ENCODE measurements at regions not wholly inside any gene's neighbourhood (a gene's known extent, or its start where the extent isn't known, plus 50 kb on each side); places are given as distances from the start of the nearest gene placed in this dataset.

- POLR2A ChIA-PET = no interaction called here
- no peaks in the 10 kb centered on the region for H4K20me1 ChIP-seq (replicated peaks; ENCODE audit: control insufficient read depth, extremely low read depth, insufficient read depth, low read length)
- H3K4me3 ChIP-seq (replicated peaks in 1 of 3; ENCODE audit: insufficient read depth in 1 of 3, low read depth in 1 of 3, low read length in 3 of 3) = no peak overlapping the region
- H3K27me3 ChIP-seq (ENCODE audit: control insufficient read depth in 2 of 2, insufficient read depth in 2 of 2, low read length in 2 of 2) = peaks cover 0 to 3% of the 10 kb centered on the region in 2 experiments
- H3K79me2 ChIP-seq (ENCODE audit: control insufficient read depth, insufficient read depth, low read length) = no peaks in the 10 kb centered on the region
- DNase-seq (ENCODE audit: low read depth, low spot score) (no peak), FAIRE-seq (no peak)
- H3K4me1 ChIP-seq (ENCODE audit: control insufficient read depth, extremely low read depth, insufficient read depth, low read length) = no peaks in the 10 kb centered on the region
- H2AFZ ChIP-seq (ENCODE audit: low read depth, low read length) = peak overlapping the region; percentile 77
- dilution Hi-C loops (cut with MboI; ENCODE audit: extremely low pct_ligation_motif_present, low sequenced_read_pairs) = no loop called here
- intact Hi-C loops (cut with micrococcal nuclease) = loop anchor here (1.0 kb wide), 1 partner anchor 14 kb away; no protein-coding TSS in a partner anchor
- H3K9me3 ChIP-seq (replicated peaks; ENCODE audit: control insufficient read depth, insufficient read depth, low read length) = no peaks in the 10 kb centered on the region
- no peak overlapping the region for H3K9ac ChIP-seq (replicated peaks; ENCODE audit: extremely low read depth, insufficient read depth, low read length)
- H3K36me3 ChIP-seq (ENCODE audit: control insufficient read depth in 2 of 2, extremely low read depth in 1 of 2, insufficient read depth in 2 of 2, low read length in 2 of 2) = no peaks in the 10 kb centered on the region
- H3K27ac ChIP-seq (ENCODE audit: insufficient read depth, low read depth, low read length) = no peak overlapping the region
- CTCF ChIA-PET = interaction anchor here (0.8 to 1.0 kb wide), 3 partner anchors 8 to 49 kb away, joined by 3 to 6 read pairs (median 3); no protein-coding TSS in a partner anchor
- TF ChIP-seq MYC (IDR thresholded peaks at IDR 0.05; ENCODE audit: low read depth, low read length) = no peak
- TF ChIP-seq, protein P1, sequence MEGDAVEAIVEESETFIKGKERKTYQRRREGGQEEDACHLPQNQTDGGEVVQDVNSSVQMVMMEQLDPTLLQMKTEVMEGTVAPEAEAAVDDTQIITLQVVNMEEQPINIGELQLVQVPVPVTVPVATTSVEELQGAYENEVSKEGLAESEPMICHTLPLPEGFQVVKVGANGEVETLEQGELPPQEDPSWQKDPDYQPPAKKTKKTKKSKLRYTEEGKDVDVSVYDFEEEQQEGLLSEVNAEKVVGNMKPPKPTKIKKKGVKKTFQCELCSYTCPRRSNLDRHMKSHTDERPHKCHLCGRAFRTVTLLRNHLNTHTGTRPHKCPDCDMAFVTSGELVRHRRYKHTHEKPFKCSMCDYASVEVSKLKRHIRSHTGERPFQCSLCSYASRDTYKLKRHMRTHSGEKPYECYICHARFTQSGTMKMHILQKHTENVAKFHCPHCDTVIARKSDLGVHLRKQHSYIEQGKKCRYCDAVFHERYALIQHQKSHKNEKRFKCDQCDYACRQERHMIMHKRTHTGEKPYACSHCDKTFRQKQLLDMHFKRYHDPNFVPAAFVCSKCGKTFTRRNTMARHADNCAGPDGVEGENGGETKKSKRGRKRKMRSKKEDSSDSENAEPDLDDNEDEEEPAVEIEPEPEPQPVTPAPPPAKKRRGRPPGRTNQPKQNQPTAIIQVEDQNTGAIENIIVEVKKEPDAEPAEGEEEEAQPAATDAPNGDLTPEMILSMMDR (IDR thresholded peaks at IDR 0.05; ENCODE audit: extremely low read depth in 1 of 2, insufficient read depth in 1 of 2, low read depth in 1 of 2, low read length in 2 of 2) = no peak
- no peak for TF ChIP-seq EZH2 (IDR thresholded peaks at IDR 0.05; ENCODE audit: borderline replicate concordance, low read depth, low read length, severe bottlenecking)
- TF ChIP-seq, protein P2, sequence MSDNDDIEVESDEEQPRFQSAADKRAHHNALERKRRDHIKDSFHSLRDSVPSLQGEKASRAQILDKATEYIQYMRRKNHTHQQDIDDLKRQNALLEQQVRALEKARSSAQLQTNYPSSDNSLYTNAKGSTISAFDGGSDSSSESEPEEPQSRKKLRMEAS (IDR thresholded peaks at IDR 0.05; ENCODE audit: insufficient read depth, insufficient read length) = no peak
- no peak for TF ChIP-seq JUN (IDR thresholded peaks at IDR 0.05; ENCODE audit: borderline replicate concordance, insufficient read depth, insufficient read length, low read depth)
- no peak for TF ChIP-seq GATA2 (IDR thresholded peaks at IDR 0.05; ENCODE audit: insufficient read depth, insufficient read length, low read depth, low read length)
- no peak for TF ChIP-seq POLR2AphosphoS5 (IDR thresholded peaks at IDR 0.05; ENCODE audit: insufficient read depth, low read depth, low read length)
- no peak for TF ChIP-seq FOS (IDR thresholded peaks at IDR 0.05; ENCODE audit: borderline replicate concordance, insufficient read depth, low read length)
- no peak for TF ChIP-seq POLR2A (IDR thresholded peaks at IDR 0.05; ENCODE audit: low read depth, low read length)
- no peaks in the 10 kb centered on the region for H3K9me1 ChIP-seq (replicated peaks; ENCODE audit: control insufficient read depth, extremely low read depth, insufficient read depth, low read length)
- peak overlapping the region; percentile 20 for H3K4me2 ChIP-seq (ENCODE audit: insufficient read depth, low read length)
- BruUV-seq (replicated peaks) = no TSS peak
These were observed 59.8 kb upstream of the HS6ST1 start for GRCh38 chr2:128378231-128379020.
